ENCODE measurements at regions not wholly inside any gene's neighbourhood (a gene's known extent, or its start where the extent isn't known, plus 50 kb on each side); places are given as distances from the start of the nearest gene placed in this dataset.

- Histone ChIP-seq H3F3A (ENCODE audit: low read depth) (no peaks in the 10 kb centered on the region), H3K4me3 (no peak overlapping the region), H3K27ac (no peak overlapping the region), H2AFZ (replicated peaks) (no peak overlapping the region), H3K4me2 (no peak overlapping the region), H3K9ac (no peak overlapping the region), H3K4me1 (peaks cover 7% of the 10 kb centered on the region), H3K36me3 (no peaks in the 10 kb centered on the region), H3K79me2 (ENCODE audit: low read depth) (no peaks in the 10 kb centered on the region), H4K20me1 (ENCODE audit: low read depth) (no peaks in the 10 kb centered on the region), H3K9me3 (ENCODE audit: low read depth) (no peaks in the 10 kb centered on the region), H3K27me3 (no peaks in the 10 kb centered on the region)
- Mint-ChIP-seq H3K27ac (no peak overlapping the region), H3K27me3 (ENCODE audit: insufficient read depth, low read depth) (peaks cover 2% of the 10 kb centered on the region), H3K4me1 (peaks cover 10% of the 10 kb centered on the region), H3K36me3 (no peaks in the 10 kb centered on the region), H3K9me3 (no peaks in the 10 kb centered on the region), H3K4me3 (no peak overlapping the region)
- TF ChIP-seq EZH2 (IDR thresholded peaks at IDR 0.05) (no peak), EZH2phosphoT487 (IDR thresholded peaks at IDR 0.05) (no peak), CTCF (IDR thresholded peaks at IDR 0.05) (no peak)
- DNase-seq (ENCODE audit: low spot score) = no peak
These were observed 64.5 kb upstream of the USP24 start for GRCh38 chr1:55279627-55280026.

- H3K9me3 ChIP-seq (ENCODE audit: low read depth) = no peaks in the 10 kb centered on the region
- no peak overlapping the region for H3K27ac ChIP-seq
- H3K27me3 ChIP-seq = no peaks in the 10 kb centered on the region
- TF ChIP-seq CTCF (IDR thresholded peaks at IDR 0.05) (no peak), EZH2 (IDR thresholded peaks at IDR 0.05) (no peak), EZH2phosphoT487 (IDR thresholded peaks at IDR 0.05) (no peak)
- Mint-ChIP-seq H3K4me1 (peaks cover 10% of the 10 kb centered on the region), H3K9me3 (no peaks in the 10 kb centered on the region), H3K36me3 (no peaks in the 10 kb centered on the region), H3K4me3 (no peak overlapping the region), H3K27me3 (ENCODE audit: insufficient read depth, low read depth) (peaks cover 2% of the 10 kb centered on the region), H3K27ac (no peak overlapping the region)
- peaks cover 7% of the 10 kb centered on the region for H3K4me1 ChIP-seq
- no peak overlapping the region for H3K4me2 ChIP-seq
- no peaks in the 10 kb centered on the region for H4K20me1 ChIP-seq (ENCODE audit: low read depth)
- no peaks in the 10 kb centered on the region for H3K36me3 ChIP-seq
- H3K4me3 ChIP-seq = no peak overlapping the region
- no peak overlapping the region for H2AFZ ChIP-seq (replicated peaks)
- no peaks in the 10 kb centered on the region for H3K79me2 ChIP-seq (ENCODE audit: low read depth)
- H3K9ac ChIP-seq = no peak overlapping the region
- DNase-seq (ENCODE audit: low spot score) = no peak
- H3F3A ChIP-seq (ENCODE audit: low read depth) = no peaks in the 10 kb centered on the region
These were observed 63.2 kb upstream of the USP24 start for GRCh38 chr1:55278378-55278777.

GRCh38 chr1:55277377-55278130 lies 62.4 kb upstream of the USP24 start:
- H4K20me1 ChIP-seq (ENCODE audit: low read depth) = no peaks in the 10 kb centered on the region
- H3F3A ChIP-seq (ENCODE audit: low read depth) = no peaks in the 10 kb centered on the region
- peak; percentile 89 for DNase-seq (ENCODE audit: low spot score)
- no peak overlapping the region for H3K4me3 ChIP-seq
- H3K4me1 ChIP-seq = peaks cover 7% of the 10 kb centered on the region
- TF ChIP-seq EZH2phosphoT487 (IDR thresholded peaks at IDR 0.05) (no peak), EZH2 (IDR thresholded peaks at IDR 0.05) (no peak), CTCF (IDR thresholded peaks at IDR 0.05) (peak; percentile 79)
- Mint-ChIP-seq H3K27me3 (ENCODE audit: insufficient read depth, low read depth) (peaks cover 2% of the 10 kb centered on the region), H3K36me3 (no peaks in the 10 kb centered on the region), H3K27ac (no peak overlapping the region), H3K4me1 (peaks cover 10% of the 10 kb centered on the region), H3K4me3 (peak overlapping the region; percentile 11), H3K9me3 (no peaks in the 10 kb centered on the region)
- no peaks in the 10 kb centered on the region for H3K27me3 ChIP-seq
- H3K9ac ChIP-seq = no peak overlapping the region
- no peak overlapping the region for H3K27ac ChIP-seq
- H3K79me2 ChIP-seq (ENCODE audit: low read depth) = no peaks in the 10 kb centered on the region
- no peak overlapping the region for H2AFZ ChIP-seq (replicated peaks)
- H3K4me2 ChIP-seq = no peak overlapping the region
- H3K36me3 ChIP-seq = no peaks in the 10 kb centered on the region
- no peaks in the 10 kb centered on the region for H3K9me3 ChIP-seq (ENCODE audit: low read depth)

Measured in neural progenitor cell (in vitro differentiated cells).